ENCODE measurements at regions not wholly inside any gene's neighbourhood (a gene's known extent, or its start where the extent isn't known, plus 50 kb on each side); places are given as distances from the start of the nearest gene placed in this dataset.

- DNase-seq (ENCODE audit: low spot score) = no peak
These were observed 232.3 kb upstream of the CIBAR2 start for GRCh38 chr16:85344502-85345128.

DNA sequence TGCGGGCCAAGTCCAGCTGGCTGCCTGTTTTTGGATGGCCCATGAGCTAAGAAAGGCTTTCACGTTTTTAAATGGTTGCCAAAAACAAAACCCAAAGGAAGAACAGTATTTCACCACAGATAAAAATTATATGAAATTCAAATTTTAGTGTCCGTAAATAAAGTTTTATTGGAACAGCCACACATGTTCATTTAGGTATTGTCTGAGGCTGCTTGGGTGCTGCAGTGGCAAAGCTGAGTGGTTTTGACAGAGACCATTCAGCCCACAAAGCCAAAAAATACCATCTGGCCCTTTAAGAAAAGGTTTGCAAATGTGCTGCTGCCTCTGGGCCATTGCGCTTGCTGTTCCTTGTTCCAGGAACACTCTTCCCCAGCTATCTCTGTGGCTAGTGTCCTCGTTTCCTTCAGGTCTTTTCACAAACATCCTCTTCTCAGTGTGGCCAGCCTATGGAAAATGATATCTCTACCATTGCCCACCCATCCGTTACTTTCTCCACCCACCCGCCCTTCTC lies 232.9 kb upstream of the CIBAR2 start:
- no peak for DNase-seq (ENCODE audit: low spot score)

DNA sequence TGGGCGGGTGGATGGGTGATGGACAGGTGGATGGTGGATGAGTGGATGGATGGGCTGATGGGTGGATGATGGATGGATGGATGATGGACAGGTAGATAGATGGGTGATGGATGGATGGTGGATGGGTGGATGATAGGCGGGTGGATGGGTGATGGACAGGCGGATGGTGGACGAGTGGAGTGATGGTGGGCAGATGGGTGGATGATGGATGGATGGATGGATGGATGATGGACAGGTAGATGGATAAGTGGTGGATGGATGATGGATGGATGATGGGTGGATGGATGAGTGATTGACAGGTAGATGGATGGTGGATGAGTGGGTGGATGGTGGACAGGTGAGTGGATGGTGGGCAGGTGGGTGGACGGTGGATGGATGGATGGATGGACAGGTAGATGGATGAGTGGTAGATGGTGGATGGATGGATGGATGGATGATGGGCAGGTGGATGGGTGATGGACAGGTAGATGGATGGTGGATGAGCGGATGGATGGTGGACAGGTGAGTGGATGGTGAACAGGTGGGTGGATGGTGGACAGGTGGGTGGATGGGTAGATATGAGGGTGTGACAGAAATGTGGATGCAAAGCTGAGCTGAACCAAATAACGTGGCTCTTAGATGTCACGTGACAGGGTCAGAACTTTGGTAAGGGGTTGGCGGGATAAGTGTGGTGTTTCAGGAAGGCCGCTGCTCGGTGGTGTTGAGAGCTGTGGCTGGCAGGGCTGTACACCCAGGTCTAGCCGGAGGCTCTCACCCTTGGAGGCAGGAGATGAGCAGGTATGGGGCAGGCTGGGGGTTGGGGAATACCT lies 234.3 kb upstream of the CIBAR2 start:
- DNase-seq (ENCODE audit: low spot score) = no peak

- no peak for DNase-seq (ENCODE audit: low spot score)
These were observed 234.9 kb upstream of the CIBAR2 start for GRCh38 chr16:85347213-85347591.

DNA sequence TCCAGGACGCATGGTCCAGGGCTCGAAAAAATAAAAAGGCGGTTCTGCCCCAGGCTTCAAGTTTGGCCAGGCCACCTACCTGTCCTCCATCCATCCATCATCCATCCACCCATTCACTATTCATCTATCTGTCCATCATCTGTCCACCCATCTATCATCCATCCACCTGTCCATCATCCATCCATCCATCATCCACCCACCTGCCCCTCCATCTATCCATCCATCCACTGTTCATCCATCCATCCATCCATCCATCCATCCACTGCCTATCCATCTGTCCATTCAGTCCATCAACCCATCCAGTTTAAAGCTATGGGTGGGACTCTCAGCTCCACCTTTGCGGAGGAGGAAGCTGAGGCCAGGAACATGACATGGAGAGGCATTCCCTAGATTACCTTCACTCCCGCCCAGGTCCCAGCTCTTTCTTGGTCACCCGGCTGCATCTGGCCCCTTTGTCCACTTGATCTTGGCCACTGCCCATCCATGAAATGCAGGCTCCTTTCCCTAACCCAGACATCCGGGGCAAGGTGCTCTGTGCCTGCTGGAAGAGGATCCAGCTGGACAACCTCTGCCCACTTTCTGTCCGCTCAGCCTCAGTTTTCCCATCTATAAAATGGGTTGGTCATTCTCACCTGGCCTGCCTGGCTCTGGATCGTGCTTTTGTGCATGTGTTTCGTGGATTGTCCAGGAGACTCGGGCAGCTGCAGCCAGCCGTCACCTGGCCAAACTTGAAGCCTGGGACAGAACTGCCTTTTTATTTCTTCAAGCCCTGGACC lies 236.0 kb upstream of the CIBAR2 start:
- no peak for DNase-seq (ENCODE audit: low spot score)

- no peak for DNase-seq (ENCODE audit: low spot score)
These were observed 236.7 kb upstream of the CIBAR2 start for GRCh38 chr16:85348911-85349334.

GRCh38 chr16:85349365-85350145 lies 237.3 kb upstream of the CIBAR2 start:
- DNase-seq (ENCODE audit: low spot score) = no peak

DNA sequence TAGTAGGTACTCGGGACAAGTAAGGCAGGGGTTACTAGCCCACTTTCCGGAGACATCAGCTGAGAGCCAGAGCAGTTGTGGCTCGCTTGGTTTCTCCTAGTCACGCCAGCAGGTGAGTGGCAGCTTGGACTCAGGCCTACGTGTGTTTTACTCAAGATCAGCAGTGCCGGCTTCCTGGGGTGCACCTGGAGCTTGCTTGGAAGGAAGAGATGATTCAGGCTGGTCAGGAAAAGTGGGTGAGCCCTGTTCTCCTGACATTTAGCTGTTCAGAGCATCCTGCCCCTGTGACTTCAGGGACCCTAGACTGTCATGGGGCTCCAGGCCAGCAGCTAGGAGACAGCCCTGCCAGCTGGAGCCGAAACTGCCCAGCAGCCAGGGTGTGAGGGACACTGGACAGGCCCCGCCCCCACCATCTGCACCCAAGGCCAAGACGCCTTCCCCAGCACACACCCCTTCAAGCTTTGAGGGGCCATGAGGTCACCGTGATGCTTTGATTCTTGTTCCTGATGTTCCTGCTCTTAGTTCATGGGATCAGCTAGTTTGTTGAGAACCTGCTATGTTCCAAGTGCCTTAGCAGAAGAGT lies 238.0 kb upstream of the CIBAR2 start:
- DNase-seq (ENCODE audit: low spot score) = no peak

- DNase-seq (ENCODE audit: low spot score) = peak; percentile 95
These were observed 238.7 kb upstream of the CIBAR2 start for GRCh38 chr16:85350973-85351372.

DNA sequence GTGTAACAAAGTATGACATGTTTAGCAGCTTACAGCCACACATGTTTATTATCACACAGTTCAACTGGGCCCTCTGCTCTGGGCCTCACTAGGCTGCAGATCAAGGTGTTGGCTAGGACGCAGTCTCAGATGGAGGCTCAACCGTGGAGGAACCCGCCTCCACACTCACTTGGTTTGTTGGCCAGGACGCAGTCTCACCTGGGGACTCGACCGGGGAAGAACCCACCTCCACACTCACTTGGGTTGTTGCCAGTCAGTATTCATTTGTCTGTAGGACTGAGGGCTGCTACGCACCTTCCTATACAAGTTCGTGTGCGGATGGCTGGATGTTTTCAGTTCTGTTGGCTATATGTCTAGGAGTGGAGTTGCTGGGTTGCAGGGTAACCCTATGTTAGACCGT lies 240.7 kb upstream of the CIBAR2 start:
- DNase-seq (ENCODE audit: low spot score) = no peak

- DNase-seq (ENCODE audit: low spot score) = no peak
These were observed 241.8 kb upstream of the CIBAR2 start for GRCh38 chr16:85353839-85354685.

DNA sequence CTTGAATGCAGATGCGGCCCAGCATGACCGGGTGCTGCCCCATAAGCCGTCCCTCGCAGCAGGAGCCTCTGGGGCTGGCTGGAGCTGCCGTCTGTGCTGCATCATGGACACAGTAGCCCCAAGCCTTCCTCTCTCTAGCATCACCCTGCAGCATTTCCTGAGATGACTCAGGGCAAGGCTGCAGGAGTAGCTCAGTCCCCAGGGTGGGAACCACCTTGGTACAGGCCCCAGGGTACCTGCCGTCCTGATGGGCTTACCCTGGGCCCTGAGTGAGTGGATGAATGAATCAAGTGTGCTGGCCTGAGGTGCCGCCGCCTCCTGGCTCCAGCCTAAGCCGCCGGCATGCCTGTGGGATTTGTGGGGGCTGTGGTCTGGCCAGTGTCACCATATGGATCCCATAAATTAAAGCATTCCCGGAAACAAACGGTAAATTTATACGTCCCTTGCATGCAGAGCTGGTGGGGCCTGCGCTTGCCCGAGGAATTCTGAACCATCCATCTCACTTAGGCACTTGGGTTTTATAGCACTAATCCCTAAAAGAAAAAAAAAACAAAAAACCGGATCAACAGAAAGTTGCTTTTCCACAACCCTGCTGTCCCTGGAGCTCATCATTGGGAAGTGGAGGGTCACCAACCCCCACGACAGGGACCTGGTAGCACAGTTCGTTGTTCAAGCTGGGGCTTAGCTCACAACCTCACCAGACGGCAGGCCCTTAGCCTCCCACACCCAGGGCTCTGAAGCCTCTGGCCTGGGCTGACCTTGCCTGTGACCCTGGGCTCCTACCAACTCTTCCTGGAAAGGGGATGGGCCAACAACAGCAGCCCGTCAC lies 242.6 kb upstream of the CIBAR2 start:
- no peak for DNase-seq (ENCODE audit: low spot score)

- no peak for DNase-seq (ENCODE audit: low spot score)
These were observed 243.2 kb upstream of the CIBAR2 start for GRCh38 chr16:85355515-85355837.

- DNase-seq (ENCODE audit: low spot score) = no peak
These were observed 243.9 kb upstream of the CIBAR2 start for GRCh38 chr16:85356157-85356556.

DNA sequence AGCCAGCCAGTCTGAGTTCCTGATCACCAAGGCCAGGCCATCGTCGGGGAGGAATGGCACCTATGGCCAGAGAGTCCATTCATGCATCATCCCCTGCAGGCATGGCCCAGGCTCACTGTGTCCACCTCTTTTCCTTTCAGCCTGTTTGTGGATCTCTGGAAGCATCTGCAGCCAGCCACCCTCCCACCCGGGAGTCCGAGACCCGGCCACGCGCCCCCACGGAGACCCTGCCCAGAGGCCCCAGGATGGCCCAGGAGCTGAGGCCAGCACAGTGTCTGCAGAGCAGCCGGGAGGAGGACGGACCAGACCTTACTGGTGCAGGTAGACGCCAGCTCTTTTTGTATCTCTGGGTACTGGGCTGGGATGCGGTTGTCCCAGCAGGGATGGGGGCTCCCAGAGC lies 245.1 kb upstream of the CIBAR2 start:
- no peak for DNase-seq (ENCODE audit: low spot score)

DNA sequence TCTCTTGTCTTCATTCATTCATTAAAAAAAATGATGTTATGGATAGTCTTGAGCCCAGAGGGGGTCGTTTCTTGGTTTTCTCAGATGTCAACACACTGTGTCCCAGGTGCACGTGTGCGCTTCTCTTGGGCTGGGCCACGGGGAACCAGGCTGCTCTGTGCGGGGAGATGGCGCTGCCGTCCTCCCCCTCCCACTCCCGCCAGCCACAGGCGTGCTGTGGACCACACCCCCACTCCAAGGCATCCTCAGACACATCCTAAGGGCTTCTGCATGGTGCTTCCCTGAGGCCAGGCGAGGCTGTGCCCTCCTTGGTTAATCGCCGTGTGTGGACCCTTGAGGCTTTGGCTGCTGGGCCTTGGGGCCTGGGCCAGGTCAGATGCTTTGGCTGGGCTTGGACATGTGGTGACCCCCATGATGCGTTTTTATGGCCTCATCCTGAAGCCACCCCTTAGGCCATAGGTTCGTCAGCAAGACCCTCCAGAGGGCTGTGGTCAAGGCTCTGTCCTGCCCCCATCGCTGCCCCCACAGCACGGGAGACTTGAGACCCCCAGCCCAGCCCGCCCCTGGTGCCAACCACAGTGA lies 245.7 kb upstream of the CIBAR2 start:
- DNase-seq (ENCODE audit: low spot score) = no peak

GRCh38 chr16:85358704-85359146 lies 246.5 kb upstream of the CIBAR2 start:
- no peak for DNase-seq (ENCODE audit: low spot score)

DNA sequence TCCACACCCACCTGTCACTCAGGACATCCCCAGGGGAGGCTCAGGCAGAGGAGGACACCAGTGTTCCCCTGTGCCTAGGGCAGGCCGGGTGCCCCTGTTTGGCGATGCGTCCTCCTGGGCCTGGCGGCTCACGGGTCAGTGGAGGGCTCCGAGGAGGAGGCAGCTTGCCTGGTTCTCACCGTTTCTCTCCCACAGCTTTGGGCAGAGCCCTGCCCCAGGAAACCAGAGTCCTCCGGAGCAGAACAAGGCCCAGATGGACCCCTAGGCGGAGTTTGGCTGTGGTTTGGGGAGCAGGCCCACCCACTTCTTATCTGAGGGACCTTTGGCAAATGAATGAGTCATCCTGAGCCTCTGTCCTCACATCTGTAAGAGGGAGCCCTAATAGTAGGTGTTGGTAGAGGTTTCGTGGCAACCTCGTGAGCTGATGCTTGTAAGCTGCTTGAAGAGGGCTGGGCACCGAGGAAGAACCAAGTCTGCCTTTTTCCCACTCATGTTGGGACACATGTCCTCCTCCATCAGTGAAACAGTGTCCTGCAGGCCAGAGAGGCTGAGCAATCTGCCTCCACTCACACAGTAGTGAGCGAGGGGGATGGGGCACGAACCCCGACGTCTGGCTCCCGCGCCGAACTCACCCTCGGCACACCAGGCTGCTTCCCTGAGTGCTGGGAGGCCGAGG lies 247.0 kb upstream of the CIBAR2 start:
- DNase-seq (ENCODE audit: low spot score) = no peak
